HG03469 (cell line): ENCODE measurements at regions not wholly inside any gene's neighbourhood (a gene's known extent, or its start where the extent isn't known, plus 50 kb on each side); places are given as distances from the start of the nearest gene placed in this dataset.

ENCODE experiments used
- ATAC-seq: cut with Tn5 transposase; IDR thresholded peaks from one replicate; pipeline ENCODE4 v1.9.1; 2021; ENCODE audit warnings: mild to moderate bottlenecking, moderate library complexity, moderate number of reproducible peaks; ENCODE audit not compliant: unreplicated experiment

GRCh38 chr2:6381326-6381725 lies 484.4 kb downstream of the CMPK2 start:
- ATAC-seq: no peak

GRCh38 chr2:6384341-6384740 lies 481.4 kb downstream of the CMPK2 start:
- no peak for ATAC-seq

- ATAC-seq: no peak
Observed at GRCh38 chr2:6392354-6392753, 473.4 kb downstream of the CMPK2 start.

GRCh38 chr2:6392966-6393365 lies 472.7 kb downstream of the CMPK2 start:
- ATAC-seq: no peak

- no peak for ATAC-seq
Observed at GRCh38 chr2:6393819-6394218, 471.9 kb downstream of the CMPK2 start.

- ATAC-seq: no peak
Observed at GRCh38 chr2:6394276-6394675, 471.4 kb downstream of the CMPK2 start.

GRCh38 chr2:6398421-6398820 lies 467.3 kb downstream of the CMPK2 start:
- ATAC-seq: no peak

- ATAC-seq: no peak
Observed at GRCh38 chr2:6401301-6401700, 464.4 kb downstream of the CMPK2 start.

GRCh38 chr2:6408057-6408456 lies 457.6 kb downstream of the CMPK2 start:
- no peak for ATAC-seq

GRCh38 chr2:6410313-6410712 lies 455.4 kb downstream of the CMPK2 start:
- no peak for ATAC-seq

GRCh38 chr2:6412533-6413091 lies 453.1 kb downstream of the CMPK2 start:
- no peak for ATAC-seq

- no peak for ATAC-seq
Observed at GRCh38 chr2:6417050-6417449, 448.7 kb downstream of the CMPK2 start.

- ATAC-seq: no peak
Observed at GRCh38 chr2:6418291-6418690, 447.4 kb downstream of the CMPK2 start.

- no peak for ATAC-seq
Observed at GRCh38 chr2:6421138-6421730, 444.5 kb downstream of the CMPK2 start.

- ATAC-seq: no peak
Observed at GRCh38 chr2:6421888-6422287, 443.8 kb downstream of the CMPK2 start.

GRCh38 chr2:6423157-6423556 lies 442.6 kb downstream of the CMPK2 start:
- peak; percentile 65 for ATAC-seq

- ATAC-seq: no peak
Observed at GRCh38 chr2:6423944-6424343, 441.8 kb downstream of the CMPK2 start.

- ATAC-seq: no peak
Observed at GRCh38 chr2:6425032-6425431, 440.7 kb downstream of the CMPK2 start.

GRCh38 chr2:6429210-6429986 lies 436.3 kb downstream of the CMPK2 start:
- no peak for ATAC-seq

GRCh38 chr2:6434438-6434837 lies 431.3 kb downstream of the CMPK2 start:
- ATAC-seq: no peak

GRCh38 chr2:6441800-6442199 lies 423.9 kb downstream of the CMPK2 start:
- no peak for ATAC-seq

GRCh38 chr2:6442252-6442985 lies 423.3 kb downstream of the CMPK2 start:
- ATAC-seq: peak; percentile 55
